ENCODE measurements at regions not wholly inside any gene's neighbourhood (a gene's known extent, or its start where the extent isn't known, plus 50 kb on each side); places are given as distances from the start of the nearest gene placed in this dataset.

DNA sequence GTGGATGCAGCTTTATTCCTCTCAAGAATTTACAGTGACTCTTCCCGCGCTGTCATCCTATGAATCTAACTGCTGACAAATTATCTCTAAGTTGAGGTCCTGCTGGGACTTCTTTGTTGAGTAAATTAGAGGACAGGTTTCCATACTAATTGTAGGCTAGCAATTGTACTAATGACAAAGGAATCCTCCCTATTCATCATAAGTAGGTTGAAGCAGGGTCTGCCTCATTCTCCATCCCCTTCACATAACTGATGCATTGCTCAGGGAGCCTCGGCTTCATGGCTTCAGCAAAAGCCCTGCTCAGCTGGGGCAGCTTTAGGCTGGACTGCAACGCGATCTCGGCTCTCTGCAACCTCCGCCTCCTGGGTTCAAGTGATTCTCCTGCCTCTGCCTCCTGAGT, 83.1 kb upstream of the IRX6 start:
- no peak overlapping the region for H3K4me3 ChIP-seq
- intact Hi-C loops (cut with DNase I), result no loop called here
- no peaks in the 10 kb centered on the region for H3K27me3 ChIP-seq (ENCODE audit: insufficient read depth in 3 of 3, low read length in 2 of 3)
- DNase-seq (no peak), ATAC-seq (no peak)
- no peaks in the 10 kb centered on the region for H3K36me3 ChIP-seq (ENCODE audit: insufficient read depth in 1 of 2, low read depth in 1 of 2)
- H3K27ac ChIP-seq, result no peak overlapping the region
- TF ChIP-seq, protein P1, sequence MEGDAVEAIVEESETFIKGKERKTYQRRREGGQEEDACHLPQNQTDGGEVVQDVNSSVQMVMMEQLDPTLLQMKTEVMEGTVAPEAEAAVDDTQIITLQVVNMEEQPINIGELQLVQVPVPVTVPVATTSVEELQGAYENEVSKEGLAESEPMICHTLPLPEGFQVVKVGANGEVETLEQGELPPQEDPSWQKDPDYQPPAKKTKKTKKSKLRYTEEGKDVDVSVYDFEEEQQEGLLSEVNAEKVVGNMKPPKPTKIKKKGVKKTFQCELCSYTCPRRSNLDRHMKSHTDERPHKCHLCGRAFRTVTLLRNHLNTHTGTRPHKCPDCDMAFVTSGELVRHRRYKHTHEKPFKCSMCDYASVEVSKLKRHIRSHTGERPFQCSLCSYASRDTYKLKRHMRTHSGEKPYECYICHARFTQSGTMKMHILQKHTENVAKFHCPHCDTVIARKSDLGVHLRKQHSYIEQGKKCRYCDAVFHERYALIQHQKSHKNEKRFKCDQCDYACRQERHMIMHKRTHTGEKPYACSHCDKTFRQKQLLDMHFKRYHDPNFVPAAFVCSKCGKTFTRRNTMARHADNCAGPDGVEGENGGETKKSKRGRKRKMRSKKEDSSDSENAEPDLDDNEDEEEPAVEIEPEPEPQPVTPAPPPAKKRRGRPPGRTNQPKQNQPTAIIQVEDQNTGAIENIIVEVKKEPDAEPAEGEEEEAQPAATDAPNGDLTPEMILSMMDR (IDR thresholded peaks at IDR 0.05), result no peak
- no peaks in the 10 kb centered on the region for H3K4me1 ChIP-seq
- H3K9me3 ChIP-seq, result no peaks in the 10 kb centered on the region
- WGBS, 3 donors, result 63 to 74% (median 71%) methylated on average over 7 of the region's 7 CpGs

DNA sequence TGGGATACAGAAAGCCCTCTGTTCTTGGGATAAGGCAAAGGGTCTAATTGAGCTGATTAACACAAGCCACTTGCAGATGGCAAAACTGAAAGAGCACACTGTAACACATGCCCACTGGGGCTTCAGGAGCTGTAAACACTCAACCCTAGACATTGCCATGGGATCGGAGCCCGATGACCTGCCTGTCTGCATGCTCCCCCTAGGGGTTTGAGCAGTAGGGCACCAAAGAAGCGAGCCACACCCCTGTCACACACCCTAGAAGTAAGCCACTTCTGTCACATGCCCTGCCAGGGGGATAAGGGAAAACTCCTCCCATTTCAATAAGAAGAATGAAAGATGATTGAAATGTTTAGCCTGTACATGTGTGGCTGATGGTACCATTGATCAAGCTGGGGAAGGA, 81.3 kb upstream of the IRX6 start:
- ATAC-seq, result no peak
- H3K36me3 ChIP-seq (ENCODE audit: insufficient read depth in 1 of 2, low read depth in 1 of 2), result no peaks in the 10 kb centered on the region

DNA sequence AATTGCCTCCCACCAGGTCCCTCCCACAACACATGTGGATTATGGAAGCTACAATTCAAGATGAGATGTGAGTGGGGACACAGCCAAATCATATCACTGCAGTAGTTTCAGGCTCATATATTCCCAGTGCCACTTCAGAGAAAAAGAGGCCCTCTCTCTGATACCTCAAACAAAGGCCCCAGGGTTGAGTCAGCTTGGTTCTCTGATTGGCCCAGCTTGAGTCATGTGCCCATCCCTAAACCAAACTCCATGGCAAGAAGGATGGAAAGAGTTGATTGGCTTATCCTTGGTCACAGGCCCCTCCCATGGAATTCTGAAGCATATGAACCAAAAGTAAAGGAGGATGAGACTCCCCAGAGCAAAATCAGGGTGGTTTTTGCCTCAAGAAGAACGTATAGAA, 75.9 kb upstream of the IRX6 start:
- H3K9me3 ChIP-seq, result no peaks in the 10 kb centered on the region
- 61 to 81% (median 79%) methylated on average over 1 of the region's 1 CpG for WGBS, 3 donors
- intact Hi-C loops (cut with DNase I), result no loop called here

More for the DNA sequence above, 81.3 kb upstream of the IRX6 start:
- TF ChIP-seq, protein P1 (IDR thresholded peaks at IDR 0.05), result no peak
- no peak for DNase-seq
- no peaks in the 10 kb centered on the region for H3K9me3 ChIP-seq
- H3K27ac ChIP-seq, result no peak overlapping the region
- no peaks in the 10 kb centered on the region for H3K27me3 ChIP-seq (ENCODE audit: insufficient read depth in 3 of 3, low read length in 2 of 3)
- no peak overlapping the region for H3K4me3 ChIP-seq
- intact Hi-C loops (cut with DNase I), result no loop called here
- no peaks in the 10 kb centered on the region for H3K4me1 ChIP-seq
- WGBS, 3 donors, result 79 to 84% (median 83%) methylated on average over 3 of the region's 3 CpGs

DNA sequence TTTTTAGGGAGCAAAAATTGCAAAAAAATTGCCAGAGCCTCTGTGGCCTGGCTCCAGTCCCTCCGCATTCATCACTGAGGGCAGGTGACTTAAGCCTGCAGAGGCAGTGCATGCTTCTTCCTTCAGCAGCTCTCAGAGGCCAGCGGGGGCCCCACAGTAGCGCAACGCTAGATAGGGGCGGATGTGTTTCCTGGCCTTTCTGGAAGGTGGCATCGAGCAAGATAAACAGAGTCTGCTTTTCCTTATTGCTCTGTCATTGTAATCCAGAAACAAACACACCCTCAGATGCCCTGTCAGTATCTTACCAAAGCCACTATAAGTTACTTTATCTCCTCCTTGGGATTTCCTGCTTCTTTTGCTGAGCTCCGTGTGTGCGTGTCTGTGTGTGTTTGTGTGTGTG, 75.5 kb upstream of the IRX6 start:
- 67 to 77% (median 72%) methylated on average over 8 of the region's 8 CpGs for WGBS, 3 donors
- Histone ChIP-seq H3K27me3 (ENCODE audit: insufficient read depth in 3 of 3, low read length in 2 of 3) (no peaks in the 10 kb centered on the region), H3K4me1 (no peaks in the 10 kb centered on the region), H3K9me3 (no peaks in the 10 kb centered on the region), H3K4me3 (no peak overlapping the region), H3K36me3 (ENCODE audit: insufficient read depth in 1 of 2, low read depth in 1 of 2) (no peaks in the 10 kb centered on the region), H3K27ac (no peak overlapping the region)
- TF ChIP-seq, protein P1 (IDR thresholded peaks at IDR 0.05), result no peak
- ATAC-seq, result no peak
- intact Hi-C loops (cut with DNase I), result no loop called here
- DNase-seq, result no peak

More for the DNA sequence above, 75.9 kb upstream of the IRX6 start:
- Histone ChIP-seq H3K4me1 (no peaks in the 10 kb centered on the region), H3K36me3 (ENCODE audit: insufficient read depth in 1 of 2, low read depth in 1 of 2) (no peaks in the 10 kb centered on the region), H3K27me3 (ENCODE audit: insufficient read depth in 3 of 3, low read length in 2 of 3) (no peaks in the 10 kb centered on the region), H3K27ac (no peak overlapping the region), H3K4me3 (no peak overlapping the region)
- TF ChIP-seq, protein P1 (IDR thresholded peaks at IDR 0.05), result no peak
- DNase-seq (no peak), ATAC-seq (no peak)

DNA sequence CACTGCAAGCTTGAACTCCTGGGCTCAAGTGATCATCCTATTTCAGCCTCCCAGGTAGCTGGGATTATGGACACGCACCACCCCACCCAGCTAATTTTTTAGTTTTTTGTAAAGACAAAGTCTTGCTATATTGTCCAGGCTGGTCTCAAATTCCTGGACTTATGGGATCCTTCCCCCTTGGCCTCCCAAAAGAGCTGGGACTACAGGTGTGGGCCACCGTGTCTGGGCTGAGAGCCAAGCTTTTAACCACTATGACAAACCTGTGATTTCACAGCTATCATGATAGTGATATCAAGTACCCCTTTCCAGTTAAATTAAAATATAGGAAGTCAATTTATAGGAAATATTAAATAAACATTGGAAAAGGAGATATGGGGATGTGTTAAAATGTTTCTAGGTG, 74.6 kb upstream of the IRX6 start:
- Histone ChIP-seq H3K36me3 (ENCODE audit: insufficient read depth in 1 of 2, low read depth in 1 of 2) (no peaks in the 10 kb centered on the region), H3K4me1 (no peaks in the 10 kb centered on the region), H3K4me3 (no peak overlapping the region), H3K27ac (no peak overlapping the region), H3K9me3 (peaks cover 7% of the 10 kb centered on the region), H3K27me3 (ENCODE audit: insufficient read depth in 3 of 3, low read length in 2 of 3) (no peaks in the 10 kb centered on the region)
- TF ChIP-seq, protein P1 (IDR thresholded peaks at IDR 0.05), result no peak
- WGBS, 3 donors, result 67 to 75% (median 71%) methylated on average over 2 of the region's 2 CpGs
- ATAC-seq (no peak), DNase-seq (no peak)
- intact Hi-C loops (cut with DNase I), result no loop called here

All from psoas muscle (tissue), 7 donors.